HG02642 (cell line): ENCODE measurements at regions not wholly inside any gene's neighbourhood (a gene's known extent, or its start where the extent isn't known, plus 50 kb on each side); places are given as distances from the start of the nearest gene placed in this dataset.

Experiments
- ATAC-seq: cut with Tn5 transposase; IDR thresholded peaks from one replicate; pipeline ENCODE4 v1.9.1; 2021; ENCODE audit warnings: mild to moderate bottlenecking; ENCODE audit not compliant: unreplicated experiment, poor library complexity

DNA sequence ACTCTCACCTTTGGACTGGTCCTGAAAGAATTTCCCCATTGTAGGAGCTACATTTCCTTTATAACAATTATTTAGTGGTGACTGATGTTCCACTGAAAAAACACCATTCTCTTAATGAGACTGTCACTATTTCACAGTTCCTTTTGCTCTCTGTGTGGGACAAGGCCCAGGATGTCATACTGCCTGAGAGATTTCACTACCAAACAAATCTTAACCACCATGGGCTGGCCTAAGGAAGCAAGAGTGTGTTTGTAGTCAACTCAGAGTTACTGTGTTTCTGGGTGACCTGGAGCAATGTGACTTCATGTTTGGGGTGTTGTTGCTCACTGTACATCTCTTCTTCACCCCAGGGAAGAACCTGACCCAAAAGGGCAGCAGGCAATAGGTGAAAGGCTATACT lies 50.1 kb upstream of the ZNF608 start:
- peak; percentile 60 for ATAC-seq

DNA sequence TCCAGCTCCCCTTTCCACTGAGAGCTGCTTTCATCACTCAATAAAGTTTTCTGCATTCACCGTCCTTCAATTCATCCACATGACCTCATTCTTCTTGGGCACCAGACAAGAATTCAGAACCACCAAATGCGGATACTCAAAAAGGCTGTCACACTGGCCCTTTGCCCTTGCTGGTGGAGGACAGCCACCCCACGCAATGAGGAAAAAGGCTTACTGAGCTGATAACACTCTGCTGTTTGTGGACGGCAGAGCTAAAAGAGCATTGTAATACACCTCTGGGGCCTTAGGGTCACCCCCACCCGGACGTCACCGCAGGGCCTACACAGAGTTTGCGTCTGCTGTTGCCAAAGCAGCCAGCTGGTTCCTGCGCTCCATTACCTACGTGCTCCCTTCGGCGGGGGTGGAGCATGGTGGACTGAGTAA lies 51.2 kb upstream of the ZNF608 start:
- ATAC-seq = no peak

- no peak for ATAC-seq
Observed at GRCh38 chr5:124798890-124799289, 52.5 kb upstream of the ZNF608 start.

- no peak for ATAC-seq
Observed at GRCh38 chr5:124801551-124801950, 55.1 kb upstream of the ZNF608 start.

GRCh38 chr5:124803617-124804323 lies 57.3 kb upstream of the ZNF608 start:
- no peak for ATAC-seq

DNA sequence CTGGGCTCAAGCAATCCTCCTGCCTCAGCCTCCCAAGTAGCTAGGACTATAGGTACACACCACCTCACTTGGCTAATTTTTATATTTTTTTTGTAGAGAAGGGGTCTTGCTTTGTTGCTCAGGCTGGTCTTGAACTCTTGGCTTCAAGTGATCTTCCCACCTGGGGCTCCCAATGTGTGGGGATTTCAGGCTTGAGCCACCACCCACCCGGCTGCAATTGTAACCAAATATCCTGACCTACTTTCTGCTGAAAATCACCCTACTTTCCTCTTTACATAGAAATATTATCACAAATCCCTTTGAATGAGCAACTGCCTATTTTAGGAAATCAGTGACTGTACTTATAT lies 59.6 kb upstream of the ZNF608 start:
- ATAC-seq = no peak

DNA sequence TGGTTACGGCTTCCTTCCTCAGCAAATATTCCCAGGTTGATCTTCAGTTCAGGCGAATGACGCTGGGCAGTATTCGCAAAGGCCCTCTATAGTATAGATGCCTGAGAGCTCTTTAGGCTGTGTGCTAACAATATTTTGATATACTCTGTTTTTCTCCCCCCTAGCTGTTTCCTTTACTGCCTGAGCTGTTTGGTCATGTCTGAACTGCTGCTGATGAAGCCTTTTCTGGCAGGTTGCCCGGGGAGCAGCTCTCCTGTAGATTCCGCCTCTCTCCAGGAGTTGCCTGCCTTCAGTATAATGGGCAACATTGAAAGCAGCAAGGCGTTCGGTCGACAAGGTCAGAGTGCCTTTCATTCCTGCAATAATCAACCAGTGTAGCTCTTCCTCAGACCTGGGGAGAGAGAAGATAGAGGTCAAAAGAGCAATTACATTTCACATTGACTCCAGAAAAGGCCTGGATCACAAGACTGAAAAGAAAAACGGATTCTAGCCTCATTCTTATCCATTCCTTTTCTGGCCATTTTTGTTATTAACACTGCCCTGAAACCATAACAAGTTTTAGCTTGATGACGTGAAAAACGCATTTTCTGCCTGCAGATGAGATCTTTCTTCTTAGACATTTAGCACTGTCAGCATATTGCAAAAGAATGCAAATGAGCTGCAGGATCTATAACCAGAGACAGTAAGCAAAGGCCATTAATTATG lies 60.1 kb upstream of the ZNF608 start:
- no peak for ATAC-seq

GRCh38 chr5:124808842-124809268 lies 62.4 kb upstream of the ZNF608 start:
- no peak for ATAC-seq

- no peak for ATAC-seq
Observed at GRCh38 chr5:124810396-124811006, 64.1 kb upstream of the ZNF608 start.

GRCh38 chr5:124812771-124813358 lies 66.4 kb upstream of the ZNF608 start:
- ATAC-seq = no peak

- no peak for ATAC-seq
Observed at GRCh38 chr5:124816381-124816780, 69.9 kb upstream of the ZNF608 start.

DNA sequence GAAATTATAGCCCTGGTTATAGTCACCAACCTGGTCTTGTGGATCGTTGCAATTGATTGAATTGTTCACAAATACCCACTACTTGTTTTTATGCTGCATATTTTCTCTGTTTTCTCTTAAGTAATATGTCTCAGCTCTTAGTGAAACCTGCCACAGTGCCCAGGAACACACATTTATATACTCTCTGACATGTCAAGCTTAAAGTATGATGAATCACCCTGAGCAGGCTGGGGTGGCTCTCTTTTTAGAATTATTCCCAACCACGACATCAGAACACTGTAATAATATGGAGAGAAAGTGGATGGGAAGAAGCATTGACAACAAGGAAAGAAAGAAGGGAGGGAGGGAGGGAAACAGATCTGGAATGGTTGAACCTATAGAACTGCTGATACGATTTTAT lies 72.8 kb upstream of the ZNF608 start:
- no peak for ATAC-seq

GRCh38 chr5:124822647-124823046 lies 76.2 kb upstream of the ZNF608 start:
- no peak for ATAC-seq

DNA sequence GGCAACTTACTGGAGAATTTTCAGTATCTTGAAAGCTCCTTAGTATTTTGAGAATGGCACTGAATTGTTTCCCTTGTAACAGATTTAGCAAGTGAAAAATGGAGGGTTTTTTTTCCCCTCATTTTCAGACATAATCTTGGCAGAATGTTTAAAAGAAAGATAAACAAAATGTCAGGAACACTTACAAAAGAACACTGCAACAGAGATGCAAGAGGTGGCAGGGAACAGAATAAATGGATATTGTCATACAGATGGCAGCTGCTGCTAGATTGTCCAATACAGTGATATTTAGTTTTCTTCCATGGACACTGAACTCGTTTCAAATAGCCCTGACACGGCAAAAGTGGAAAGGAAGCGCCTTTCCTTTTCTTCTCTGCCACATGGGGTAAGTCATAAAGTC lies 76.9 kb upstream of the ZNF608 start:
- ATAC-seq = no peak

- no peak for ATAC-seq
Observed at GRCh38 chr5:124824637-124825158, 78.3 kb upstream of the ZNF608 start.

DNA sequence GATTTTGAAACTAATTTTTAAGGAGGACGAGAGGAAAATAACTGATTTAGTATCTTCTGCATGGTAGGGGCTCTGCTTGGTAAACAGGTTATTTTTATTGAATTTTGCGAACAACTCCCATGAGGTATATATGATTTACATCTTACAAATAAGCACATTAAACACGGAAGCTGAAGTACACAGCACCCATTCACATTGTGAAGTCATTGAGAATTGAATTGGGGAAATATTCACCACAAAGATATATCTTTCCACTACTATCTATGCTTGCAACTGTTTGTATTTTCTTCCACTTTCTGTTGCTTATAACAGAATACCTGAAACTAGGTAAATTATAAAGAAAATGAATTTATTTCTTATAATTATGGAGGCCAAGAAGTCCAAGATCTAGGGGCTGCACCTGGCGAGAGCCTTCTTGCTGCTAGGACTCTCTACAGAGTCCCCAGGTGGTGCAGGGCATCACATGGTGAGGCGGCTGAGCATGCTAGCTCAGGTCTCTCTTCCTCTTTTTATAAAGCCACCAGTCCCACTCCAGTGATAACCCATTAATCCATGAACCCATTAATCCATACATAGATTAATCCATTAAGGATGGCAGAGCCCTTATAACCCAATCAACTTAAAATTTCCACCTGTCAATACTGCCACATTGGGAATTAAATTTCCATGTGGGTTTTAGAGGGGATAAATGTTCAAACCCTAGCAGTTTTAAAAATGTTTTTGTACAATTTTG lies 79.0 kb upstream of the ZNF608 start:
- peak; percentile 92 for ATAC-seq

- no peak for ATAC-seq
Observed at GRCh38 chr5:124825983-124826337, 79.5 kb upstream of the ZNF608 start.

DNA sequence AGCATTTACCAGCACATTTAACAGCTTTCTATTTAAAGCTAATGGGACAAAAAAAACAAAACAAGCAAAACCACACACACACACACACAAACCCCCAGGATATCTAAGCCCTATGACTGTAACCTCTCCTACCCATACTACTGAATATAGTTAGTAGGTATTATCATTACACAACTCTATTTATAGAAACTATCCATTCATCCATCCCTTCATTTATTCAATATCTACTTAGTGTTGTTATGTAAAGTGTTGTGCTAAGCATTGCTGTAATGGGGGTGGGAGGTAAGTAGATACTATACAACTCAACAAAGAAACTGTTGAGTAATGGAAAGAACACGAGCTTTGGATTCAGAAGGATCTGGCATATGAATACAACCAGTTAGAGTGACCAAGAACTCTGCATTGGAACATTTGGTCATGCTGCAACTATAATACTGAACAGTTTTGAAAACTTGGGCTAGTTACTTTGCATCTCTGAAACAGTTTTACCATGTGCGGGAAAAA lies 82.3 kb upstream of the ZNF608 start:
- no peak for ATAC-seq

DNA sequence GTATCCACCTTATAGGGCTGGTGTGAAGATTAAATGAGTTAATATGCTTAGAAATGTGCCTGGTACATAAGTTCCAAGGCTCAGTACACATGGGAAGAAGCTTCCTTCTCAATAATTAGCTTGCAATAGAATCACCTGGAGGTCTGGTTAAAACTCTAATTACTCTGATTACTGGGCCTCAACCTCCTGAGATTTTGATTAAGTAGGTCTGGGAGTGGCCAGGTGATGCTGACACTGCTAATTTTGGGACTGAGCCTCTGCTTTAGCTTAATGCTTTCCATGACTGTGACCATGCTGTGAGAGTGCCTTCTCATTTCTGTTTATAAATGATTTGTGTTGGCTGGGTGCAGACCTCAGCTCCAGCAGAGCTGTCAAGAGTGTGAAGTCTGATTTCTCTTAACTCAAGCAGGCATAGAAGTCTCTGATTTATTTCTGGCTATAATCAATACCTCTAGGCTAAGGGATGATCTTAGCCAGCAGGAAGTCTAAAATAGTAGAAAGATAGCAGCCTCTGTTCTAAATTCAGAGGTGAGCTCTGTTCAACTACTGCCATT lies 85.3 kb upstream of the ZNF608 start:
- no peak for ATAC-seq

- no peak for ATAC-seq
Observed at GRCh38 chr5:124832510-124832909, 86.1 kb upstream of the ZNF608 start.
